SH-SY5Y (cell line): ENCODE measurements at regions not wholly inside any gene's neighbourhood (a gene's known extent, or its start where the extent isn't known, plus 50 kb on each side); places are given as distances from the start of the nearest gene placed in this dataset.

Experiments used
- GATA2 ChIP-seq: IDR thresholded peaks from 2 replicates; pipeline ENCODE4 v1.6.1; 2011; ENCODE audit warnings: mild to moderate bottlenecking, low read depth, low read length
- GATA3 ChIP-seq: IDR thresholded peaks from 2 replicates; pipeline ENCODE4 v1.6.1; 2011; ENCODE audit warnings: low read depth, mild to moderate bottlenecking, low read length, moderate library complexity

DNA sequence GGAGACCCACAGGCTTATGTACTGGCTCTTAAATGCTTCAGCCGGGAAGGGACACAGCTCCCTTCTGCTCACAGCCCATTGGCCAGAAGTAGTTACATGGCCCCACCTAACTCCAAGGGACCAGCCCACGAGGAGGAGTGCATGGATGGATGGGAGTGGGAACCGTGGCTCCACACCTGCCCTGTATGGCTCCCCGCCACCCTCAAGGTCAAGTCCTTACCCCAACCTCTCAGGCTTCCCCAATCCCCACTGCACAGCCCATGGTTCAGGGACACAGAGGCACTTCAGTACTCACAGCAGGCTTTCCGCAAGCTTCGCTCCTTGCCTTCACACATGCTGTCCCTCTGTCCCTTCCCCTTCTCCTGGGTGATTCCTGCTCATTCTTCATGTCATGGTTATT is 137.9 kb upstream of the KCNG1 start:
- TF ChIP-seq GATA3 = no peak
- TF ChIP-seq GATA2 = no peak

DNA sequence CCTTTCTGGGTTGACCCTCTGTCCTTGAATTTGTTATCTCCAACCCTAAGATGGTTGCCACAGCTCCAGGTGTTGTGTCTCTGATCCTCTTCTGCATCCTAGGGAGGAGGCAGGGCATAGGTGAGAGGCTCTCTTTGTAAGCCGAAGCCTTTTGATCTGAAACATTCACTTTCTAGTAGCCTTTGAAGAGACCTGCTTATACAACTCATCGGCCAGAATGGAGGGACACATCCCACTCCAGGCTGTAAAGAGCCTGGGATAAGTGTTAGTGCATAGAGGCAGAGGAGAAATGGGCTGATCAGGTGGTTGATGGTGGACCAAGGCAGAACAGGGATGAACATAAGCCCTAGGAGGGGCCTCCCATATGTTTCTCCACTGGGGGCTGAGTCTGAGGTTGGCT is 137.1 kb upstream of the KCNG1 start:
- TF ChIP-seq GATA2 (no peak), GATA3 (no peak)

DNA sequence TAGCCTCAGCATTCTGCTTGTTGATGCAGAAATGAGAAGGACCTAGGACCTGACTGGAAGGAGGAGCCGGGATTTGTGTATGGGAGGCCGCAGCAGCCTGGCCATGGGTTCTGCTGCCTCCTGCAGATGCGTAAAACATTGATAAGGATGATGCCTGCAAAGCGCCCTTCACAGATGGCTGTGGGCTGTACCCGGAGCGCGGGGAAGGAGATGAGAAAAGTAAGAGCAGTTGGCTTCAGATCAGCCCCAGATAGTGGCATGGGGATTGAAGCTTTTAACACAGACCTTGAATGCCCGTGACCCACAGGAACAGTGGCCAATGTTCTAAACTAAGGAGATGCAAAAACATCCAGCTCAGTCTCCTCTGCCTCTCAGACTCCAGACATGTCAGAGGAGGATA is 136.4 kb upstream of the KCNG1 start:
- TF ChIP-seq GATA2 = peak; percentile 95
- TF ChIP-seq GATA3 = peak; percentile 78

DNA sequence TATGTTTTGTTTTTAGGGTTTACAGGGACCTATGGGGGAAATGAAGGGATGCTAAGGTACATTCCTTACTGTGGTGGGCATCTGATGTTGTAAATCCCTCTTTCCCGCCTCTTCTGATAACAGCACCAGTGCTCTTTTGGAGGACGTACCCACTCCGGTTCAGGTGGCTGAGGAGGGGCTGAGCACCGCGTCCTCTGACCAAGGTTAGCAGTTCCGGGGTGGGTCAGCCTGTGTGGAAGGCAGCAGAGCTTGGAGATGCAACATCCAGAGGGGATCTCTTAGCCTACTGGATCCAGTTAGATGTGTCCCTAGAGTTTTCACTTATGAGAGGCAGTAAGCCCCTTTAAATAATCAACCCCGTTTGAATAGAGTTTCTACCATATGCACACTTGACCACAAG is 135.3 kb upstream of the KCNG1 start:
- no peak for TF ChIP-seq GATA2

DNA sequence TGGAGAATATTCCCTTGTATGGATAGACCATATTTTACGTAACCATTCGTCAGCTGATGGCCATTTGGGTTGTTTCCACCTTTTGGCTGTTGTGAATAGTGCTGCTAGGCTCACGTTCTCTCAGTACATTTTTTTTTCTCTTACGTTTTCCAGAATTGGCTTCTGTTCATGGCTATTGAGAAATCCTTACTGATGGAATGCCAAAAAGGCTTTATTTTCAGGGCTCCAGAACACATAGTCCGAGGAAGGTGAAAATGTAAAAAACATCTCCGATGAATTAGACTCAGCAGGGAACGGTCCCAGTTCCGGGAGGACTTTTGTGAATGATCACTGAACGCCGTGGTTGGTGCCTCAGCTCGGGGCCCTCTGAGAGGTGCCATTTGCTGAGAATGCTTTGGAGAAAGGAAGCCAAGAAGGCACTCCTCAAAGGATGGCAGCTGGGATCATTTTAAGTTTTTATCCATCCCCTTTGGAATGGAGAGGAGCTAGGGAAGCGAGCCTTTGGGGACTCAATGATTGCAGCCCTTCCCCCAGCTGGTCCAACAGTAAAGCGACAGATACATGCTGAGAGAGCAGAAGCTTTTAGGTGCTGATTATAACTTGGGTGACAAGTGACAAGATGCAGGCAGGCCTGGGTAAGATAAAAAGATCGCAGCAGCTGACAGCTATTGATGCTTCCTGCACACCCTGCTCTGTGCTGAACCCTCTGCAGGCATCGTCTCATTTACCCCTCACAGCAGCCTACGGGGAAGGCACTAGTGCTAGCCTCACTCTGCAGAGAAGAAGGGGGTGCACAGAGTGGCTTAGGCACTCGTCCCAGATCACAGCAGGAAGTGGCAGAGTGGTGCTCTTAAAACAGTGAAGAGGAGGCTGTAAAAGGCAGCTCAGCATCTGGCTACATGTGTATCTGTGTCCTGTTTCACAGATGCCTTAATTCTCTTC is 133.4 kb upstream of the KCNG1 start:
- peak; percentile 97 for TF ChIP-seq GATA2
- peak; percentile 75; the same call in 1 of the 2 replicates for TF ChIP-seq GATA3

DNA sequence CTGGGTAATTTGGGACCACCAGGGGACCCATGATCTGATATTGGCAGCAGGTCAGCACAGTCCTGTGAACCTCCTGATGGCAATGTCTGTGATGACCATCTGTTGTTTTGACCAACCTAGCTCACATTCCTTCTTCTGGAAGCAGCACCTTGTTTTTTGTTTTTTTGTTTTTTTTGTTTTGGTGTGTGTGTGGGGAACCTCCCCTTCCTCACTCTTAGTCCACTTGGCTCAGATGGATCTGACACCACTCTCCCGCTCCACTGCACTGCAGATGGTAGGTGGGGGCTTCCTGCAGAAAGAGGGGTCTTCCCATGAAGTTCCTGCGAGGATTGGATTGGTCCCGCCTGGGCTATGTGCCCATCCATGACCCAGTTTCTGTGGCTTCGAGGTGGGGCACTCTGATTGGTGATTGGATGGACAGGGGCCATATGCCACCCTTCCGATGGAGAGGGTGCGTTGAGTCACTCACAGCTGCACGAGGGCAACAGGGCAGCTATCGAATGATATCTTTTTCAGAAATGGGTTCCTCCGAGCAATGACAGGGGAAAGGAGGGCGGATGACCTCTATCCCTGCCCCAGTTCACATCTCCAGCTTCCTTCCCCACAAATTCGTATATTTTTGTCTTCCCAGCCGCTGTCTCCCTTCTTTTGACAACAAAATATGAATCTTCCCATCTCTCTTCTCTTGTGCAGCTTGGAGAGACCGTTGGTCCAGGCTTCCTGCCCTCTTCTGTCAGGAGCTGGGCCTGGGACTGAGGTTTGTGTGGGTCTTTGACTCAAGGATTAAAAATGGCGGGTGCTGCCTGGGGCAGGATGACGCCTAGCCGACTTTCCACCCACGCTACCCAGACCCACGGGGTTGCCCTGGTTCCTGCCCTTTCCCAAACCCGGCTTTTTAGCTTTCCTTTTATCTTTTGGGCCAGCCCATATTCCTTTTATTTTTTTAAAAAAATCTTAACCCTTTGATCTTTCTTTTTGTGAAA is 132.1 kb upstream of the KCNG1 start:
- no peak for TF ChIP-seq GATA3

DNA sequence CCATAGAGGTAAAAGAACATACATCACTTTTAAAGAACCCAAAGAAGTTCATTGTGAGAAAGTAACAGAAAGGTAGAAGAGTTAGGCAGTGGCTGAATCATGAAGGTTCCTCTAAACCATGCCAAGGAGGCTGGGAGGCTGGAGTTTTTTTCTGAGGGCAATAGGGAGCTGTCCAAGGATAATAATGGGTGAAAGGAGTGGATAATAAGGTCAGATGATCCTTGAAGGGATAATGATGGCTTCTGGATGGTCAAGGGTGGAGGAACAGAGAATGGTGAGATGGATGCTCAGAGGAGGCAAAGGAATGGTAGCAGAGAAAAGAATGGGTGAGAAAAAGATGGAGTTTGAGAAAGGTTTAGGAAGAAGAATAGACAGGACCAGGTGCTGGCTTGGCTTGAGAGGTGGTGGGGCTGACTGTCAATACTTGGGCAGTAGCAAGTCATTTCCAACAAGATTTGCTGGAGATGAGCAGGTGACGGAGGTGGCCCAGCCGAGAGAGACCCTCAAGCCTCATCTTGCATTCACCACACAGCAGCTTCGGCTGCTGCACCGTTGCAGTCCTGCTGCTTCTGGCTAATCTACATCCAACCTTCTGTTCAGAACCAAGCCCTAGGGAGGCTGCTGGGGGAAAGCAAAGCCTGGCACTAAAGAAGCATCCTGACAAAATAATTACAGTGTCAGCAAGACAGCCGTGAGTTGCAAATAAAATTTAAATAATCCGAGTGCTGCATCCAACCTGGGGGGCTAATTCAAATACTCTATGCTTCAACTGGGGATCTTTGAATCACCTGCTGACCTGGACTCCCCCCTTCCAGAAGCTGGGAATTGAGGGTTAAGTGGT is 131.2 kb upstream of the KCNG1 start:
- TF ChIP-seq GATA3 (no peak), GATA2 (no peak)

DNA sequence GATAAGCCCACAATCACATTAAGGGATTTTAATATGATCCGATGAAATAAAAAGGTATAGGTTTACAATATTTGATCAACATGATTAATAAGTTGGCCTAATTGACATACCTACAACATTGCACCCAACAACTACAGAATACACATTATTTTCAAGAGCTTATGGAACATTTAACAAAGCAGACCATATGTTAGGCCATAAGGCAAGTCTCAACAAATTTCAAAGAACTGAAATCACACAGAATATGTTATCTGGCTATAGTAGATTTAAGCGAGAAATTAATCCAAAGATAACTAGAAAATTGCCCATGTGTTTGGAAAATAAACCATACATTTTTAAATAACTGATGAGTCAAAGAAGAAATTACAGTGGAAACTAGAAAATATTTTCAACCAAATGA is 126.0 kb upstream of the KCNG1 start:
- TF ChIP-seq GATA2 (no peak), GATA3 (no peak)

DNA sequence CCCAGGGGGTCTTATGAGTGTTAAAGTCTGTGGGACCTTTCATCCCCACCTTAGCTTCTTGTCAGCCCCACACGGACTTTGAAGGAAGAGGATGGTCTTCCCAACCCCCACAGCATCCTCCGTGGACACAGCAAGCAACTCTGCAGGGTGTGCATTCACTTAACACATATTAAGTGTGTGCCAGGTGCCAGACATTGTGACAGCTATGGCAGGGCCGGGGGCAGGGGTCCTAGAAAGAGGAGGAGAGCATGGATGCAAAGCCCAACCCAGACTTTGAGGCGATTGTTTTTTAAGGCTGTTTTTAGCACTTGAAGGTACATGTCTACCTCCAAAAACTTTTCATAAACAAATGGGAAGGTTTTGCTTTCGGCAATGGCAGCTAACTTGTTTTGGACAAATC is 121.6 kb upstream of the KCNG1 start:
- no peak for TF ChIP-seq GATA3
- TF ChIP-seq GATA2 = no peak

DNA sequence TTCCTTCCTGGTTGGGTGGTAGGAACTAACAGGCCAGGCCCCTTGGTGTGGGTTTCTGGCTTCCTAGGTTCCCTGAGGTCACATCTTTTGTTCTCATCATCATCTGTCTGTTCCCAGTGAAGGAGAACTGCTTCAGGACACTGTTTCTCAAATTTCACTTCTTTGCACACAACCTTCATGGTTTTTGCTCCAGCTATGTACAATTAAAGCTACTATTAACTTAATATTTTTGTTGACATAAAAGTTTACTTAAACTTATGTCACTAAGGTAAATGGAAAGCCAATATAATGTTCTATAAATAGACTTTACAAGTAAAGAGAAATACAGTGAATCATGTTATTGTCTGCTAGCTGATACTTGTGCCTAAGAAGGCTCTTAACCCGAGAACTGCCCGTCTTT is 120.7 kb upstream of the KCNG1 start:
- TF ChIP-seq GATA2 (no peak), GATA3 (no peak)

DNA sequence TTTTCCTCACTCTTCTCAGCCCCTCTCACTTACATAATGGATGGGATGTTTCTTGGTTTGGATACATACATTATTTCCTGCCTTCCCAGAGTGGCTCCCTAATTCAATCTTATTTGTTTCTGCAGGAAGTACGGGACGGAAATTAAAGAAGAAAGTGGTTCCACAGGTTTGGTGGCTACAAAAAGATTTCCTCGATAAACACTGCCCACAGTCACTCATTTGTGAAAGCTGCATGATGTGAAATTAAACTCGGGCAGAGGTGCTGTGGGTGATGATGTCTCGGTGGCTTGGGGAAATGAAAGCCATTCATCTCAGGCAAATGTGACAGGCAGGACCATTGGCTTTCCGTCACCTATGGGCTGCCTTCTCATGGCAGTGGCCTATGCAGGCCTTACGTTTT is 119.5 kb upstream of the KCNG1 start:
- no peak for TF ChIP-seq GATA3
- TF ChIP-seq GATA2 = no peak

DNA sequence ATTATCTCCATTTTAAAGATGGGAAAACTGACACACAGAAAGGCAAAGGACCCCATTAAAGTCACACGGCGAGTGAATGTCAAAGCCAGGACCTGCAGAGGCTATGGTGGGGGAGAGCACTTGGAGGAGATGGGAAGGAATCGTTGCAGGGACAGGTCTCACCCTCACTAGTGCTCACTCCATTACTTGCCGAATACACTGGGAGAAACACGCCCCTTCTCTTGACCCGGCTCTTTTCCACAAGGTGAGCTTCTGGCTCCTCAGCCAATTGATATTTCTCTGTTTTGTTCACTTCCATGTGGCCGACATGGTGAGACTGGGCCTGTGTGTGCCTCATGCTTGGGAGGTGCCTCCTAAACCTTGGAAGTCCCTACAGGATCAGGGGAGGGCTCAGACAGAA is 117.8 kb upstream of the KCNG1 start:
- TF ChIP-seq GATA2 (no peak), GATA3 (no peak)

DNA sequence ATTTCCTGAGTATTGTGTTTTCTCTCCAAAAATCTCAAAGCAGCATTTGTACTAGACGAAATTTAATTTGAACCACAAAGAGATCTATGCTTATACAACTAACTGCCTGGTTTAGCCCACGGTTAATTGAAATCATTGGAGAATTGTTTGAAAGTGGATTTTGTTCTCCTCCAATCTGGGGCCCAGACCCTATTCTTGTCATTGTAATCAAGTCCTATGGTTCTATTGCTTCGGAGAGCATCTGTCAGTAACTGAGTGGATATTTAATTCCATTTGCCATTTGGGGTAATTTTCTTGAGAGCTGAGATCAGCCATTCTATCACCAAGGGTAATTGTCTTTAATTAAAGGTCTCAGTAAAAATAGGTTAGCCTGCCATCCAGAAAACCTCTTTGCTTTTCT is 117.0 kb upstream of the KCNG1 start:
- TF ChIP-seq GATA3 (no peak), GATA2 (no peak)

DNA sequence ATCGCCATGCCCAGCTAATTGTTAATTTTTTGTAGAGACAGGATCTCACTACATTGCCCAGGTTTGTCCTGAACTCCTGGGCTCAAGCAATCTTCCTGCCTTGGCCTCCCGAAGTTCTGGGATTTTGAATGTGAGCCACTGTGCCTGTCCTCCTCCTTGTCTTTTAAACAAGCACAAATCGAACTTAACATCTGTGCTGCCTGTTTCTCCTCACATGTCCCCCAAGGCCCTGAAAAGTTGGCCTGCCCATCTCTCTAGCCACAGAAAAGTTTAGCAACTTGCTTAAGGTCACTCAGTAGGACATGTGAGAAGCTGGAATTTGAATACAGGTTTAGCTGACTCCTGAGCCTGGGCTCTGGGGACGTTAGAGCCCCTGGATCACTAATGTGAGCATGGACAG is 115.7 kb upstream of the KCNG1 start:
- TF ChIP-seq GATA2 = no peak
- TF ChIP-seq GATA3 = no peak
